Left ventricle myocardium inferior (tissue), 1 donor: ENCODE measurements at regions not wholly inside any gene's neighbourhood (a gene's known extent, or its start where the extent isn't known, plus 50 kb on each side); places are given as distances from the start of the nearest gene placed in this dataset.

Source experiments
- DNase-seq: peaks from one replicate; pipeline ENCODE4 v3.0.0-alpha.2; 2020
- H3K27ac ChIP-seq: fragments of 200-600 bp; replicated peaks from 2 replicates; pipeline ENCODE4 v1.8.0; 2021
- H3K27me3 ChIP-seq: fragments of 200-600 bp; 2 replicates; pipeline ENCODE4 v1.8.0; 2021; ENCODE audit warnings: low read depth
- H3K36me3 ChIP-seq: fragments of 200-600 bp; 2 replicates; pipeline ENCODE4 v1.8.0; 2021
- H3K4me1 ChIP-seq: fragments of 200-600 bp; 2 replicates; pipeline ENCODE4 v1.8.0; 2021
- H3K4me3 ChIP-seq: fragments of 200-600 bp; 2 replicates; pipeline ENCODE4 v1.8.0; 2021; ENCODE audit warnings: mild to moderate bottlenecking, moderate library complexity
- H3K9me3 ChIP-seq: fragments of 200-600 bp; replicated peaks from 2 replicates; pipeline ENCODE4 v1.8.0; 2021
- intact Hi-C: fragments of 100-400 bp; cut with micrococcal nuclease; formaldehyde crosslinking; loops from one replicate; pipeline ENCODE4 v1.11.0; 2022
- TF ChIP-seq, protein P1 (sequence below): fragments of 200-600 bp; IDR thresholded peaks from 2 replicates; pipeline ENCODE4 v1.8.0; 2021; ENCODE audit warnings: antibody characterized with exemption, mild to moderate bottlenecking, borderline replicate concordance
- donor health status: DM: no; HTN: yes; CAD: no; lungs with severe emphysema.

DNA sequence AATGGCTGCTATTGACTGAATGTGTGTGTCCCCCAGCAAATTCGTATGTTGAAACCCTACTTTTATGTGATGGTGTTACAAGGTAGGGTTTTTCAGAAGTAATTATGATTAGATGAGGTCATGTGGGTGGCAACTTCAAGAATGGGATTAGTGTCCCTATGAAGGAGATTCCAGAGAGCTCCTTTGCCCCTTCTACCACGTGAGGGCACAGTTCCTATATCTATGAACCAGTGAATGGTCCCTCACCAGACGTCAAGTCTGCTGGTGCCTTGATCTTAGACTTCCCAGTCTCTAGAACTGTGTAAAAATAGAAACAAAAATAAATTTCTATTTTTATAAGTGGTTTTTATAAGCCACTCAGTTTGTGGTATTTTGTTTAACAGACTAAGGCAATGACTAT, 1137.6 kb upstream of the IGFBP7 start:
- intact Hi-C loops: no loop called here
- TF ChIP-seq, protein P1, sequence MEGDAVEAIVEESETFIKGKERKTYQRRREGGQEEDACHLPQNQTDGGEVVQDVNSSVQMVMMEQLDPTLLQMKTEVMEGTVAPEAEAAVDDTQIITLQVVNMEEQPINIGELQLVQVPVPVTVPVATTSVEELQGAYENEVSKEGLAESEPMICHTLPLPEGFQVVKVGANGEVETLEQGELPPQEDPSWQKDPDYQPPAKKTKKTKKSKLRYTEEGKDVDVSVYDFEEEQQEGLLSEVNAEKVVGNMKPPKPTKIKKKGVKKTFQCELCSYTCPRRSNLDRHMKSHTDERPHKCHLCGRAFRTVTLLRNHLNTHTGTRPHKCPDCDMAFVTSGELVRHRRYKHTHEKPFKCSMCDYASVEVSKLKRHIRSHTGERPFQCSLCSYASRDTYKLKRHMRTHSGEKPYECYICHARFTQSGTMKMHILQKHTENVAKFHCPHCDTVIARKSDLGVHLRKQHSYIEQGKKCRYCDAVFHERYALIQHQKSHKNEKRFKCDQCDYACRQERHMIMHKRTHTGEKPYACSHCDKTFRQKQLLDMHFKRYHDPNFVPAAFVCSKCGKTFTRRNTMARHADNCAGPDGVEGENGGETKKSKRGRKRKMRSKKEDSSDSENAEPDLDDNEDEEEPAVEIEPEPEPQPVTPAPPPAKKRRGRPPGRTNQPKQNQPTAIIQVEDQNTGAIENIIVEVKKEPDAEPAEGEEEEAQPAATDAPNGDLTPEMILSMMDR: no peak
- Histone ChIP-seq H3K4me3 (no peak overlapping the region), H3K36me3 (no peaks in the 10 kb centered on the region), H3K27ac (no peak overlapping the region), H3K4me1 (no peaks in the 10 kb centered on the region), H3K27me3 (no peaks in the 10 kb centered on the region), H3K9me3 (no peaks in the 10 kb centered on the region)
- DNase-seq: no peak

DNA sequence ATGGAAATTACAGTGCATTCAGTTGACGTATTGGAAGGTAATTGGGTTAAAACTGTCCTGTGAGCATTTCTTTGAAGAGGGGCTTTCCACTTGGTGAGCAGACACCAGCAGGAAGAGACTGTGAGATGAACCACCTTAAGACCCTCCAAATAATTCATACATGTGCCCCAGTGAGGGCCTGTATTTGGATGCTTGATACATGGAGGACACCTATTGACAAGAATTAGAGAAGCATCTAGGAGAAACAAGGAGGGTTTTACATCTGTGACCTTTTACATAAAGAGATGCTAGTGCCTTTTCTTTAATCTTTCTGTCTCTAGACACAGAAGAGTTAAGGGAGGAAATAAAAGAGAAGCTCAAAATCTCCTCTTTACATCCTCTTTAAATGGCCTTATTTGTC, 1115.3 kb upstream of the IGFBP7 start:
- no peaks in the 10 kb centered on the region for H3K4me1 ChIP-seq
- intact Hi-C loops: no loop called here
- H3K27ac ChIP-seq: no peak overlapping the region
- DNase-seq: no peak
- no peaks in the 10 kb centered on the region for H3K27me3 ChIP-seq
- H3K4me3 ChIP-seq: no peak overlapping the region
- TF ChIP-seq, protein P1: no peak
- peaks cover 3% of the 10 kb centered on the region for H3K9me3 ChIP-seq
- H3K36me3 ChIP-seq: no peaks in the 10 kb centered on the region

DNA sequence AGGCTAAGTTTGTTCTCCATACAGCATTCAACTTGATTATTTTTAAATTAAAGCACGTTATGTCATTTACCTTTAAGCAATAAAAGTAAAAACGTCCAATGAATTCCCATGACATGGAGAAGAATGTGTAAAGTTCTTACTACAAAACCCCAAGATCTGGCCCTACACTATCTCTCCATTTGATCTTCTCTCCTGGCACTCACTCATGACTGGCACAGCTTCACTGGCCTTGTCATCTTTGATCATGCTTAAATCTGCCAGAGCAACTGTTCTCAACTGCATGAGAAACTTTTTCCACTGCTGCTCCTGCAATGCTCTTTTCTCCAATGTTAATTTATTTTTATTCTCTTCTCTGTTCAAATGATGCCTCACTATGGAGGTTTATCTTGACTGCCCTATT, 1109.0 kb upstream of the IGFBP7 start:
- Histone ChIP-seq H3K9me3 (peaks cover 8% of the 10 kb centered on the region), H3K4me1 (no peaks in the 10 kb centered on the region), H3K27me3 (no peaks in the 10 kb centered on the region), H3K36me3 (no peaks in the 10 kb centered on the region), H3K4me3 (no peak overlapping the region), H3K27ac (no peak overlapping the region)
- no peak for DNase-seq
- intact Hi-C loops: no loop called here
- TF ChIP-seq, protein P1: no peak

DNA sequence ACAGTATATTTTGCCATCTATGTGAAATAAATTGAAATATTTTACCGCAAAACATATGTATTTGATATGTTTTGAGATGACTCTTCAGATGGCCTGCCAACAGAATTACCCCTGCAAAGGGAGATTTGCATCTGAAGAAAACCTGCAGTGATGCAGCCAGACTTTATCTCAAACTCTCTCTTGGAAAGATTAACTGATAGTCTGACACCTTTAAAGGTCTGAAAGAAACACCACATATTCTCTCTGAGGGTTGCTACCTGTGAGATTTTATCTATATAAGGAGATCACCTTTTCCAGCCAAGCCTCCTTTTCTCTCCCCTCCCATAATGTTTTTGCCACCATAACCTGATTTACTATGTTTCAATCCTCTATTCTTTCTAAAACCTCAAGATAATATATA, 1106.3 kb upstream of the IGFBP7 start:
- H3K4me3 ChIP-seq: no peak overlapping the region

DNA sequence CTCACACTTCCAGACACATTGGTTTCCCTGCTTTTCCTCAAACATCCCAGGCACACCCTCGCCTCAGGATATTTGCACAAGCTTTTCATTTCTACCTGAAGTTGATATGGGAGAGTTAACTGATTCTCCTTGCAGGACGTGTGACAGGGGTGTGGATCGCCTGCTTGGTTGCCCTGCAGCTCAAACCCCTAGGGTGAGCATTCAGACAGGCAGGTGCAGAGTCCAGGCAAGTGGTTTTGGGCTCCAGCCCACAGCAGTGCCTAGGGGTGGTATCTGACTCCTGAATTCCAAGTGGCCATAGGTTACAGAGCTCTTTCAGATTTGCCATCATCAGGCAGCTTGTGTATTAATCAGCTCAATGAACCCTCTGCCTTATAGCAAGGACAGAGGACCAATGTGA, 1104.2 kb upstream of the IGFBP7 start:
- no peak overlapping the region for H3K4me3 ChIP-seq
- no peak for DNase-seq
- H3K36me3 ChIP-seq: no peaks in the 10 kb centered on the region
- TF ChIP-seq, protein P1: no peak
- H3K27ac ChIP-seq: no peak overlapping the region
- no peaks in the 10 kb centered on the region for H3K27me3 ChIP-seq
- intact Hi-C loops: no loop called here
- no peaks in the 10 kb centered on the region for H3K4me1 ChIP-seq
- no peaks in the 10 kb centered on the region for H3K9me3 ChIP-seq

More for the DNA sequence above, 1106.3 kb upstream of the IGFBP7 start:
- DNase-seq: no peak
- no peak overlapping the region for H3K27ac ChIP-seq
- peaks cover 8% of the 10 kb centered on the region for H3K9me3 ChIP-seq
- no peaks in the 10 kb centered on the region for H3K27me3 ChIP-seq
- intact Hi-C loops: no loop called here
- H3K4me1 ChIP-seq: no peaks in the 10 kb centered on the region
- TF ChIP-seq, protein P1: no peak
- H3K36me3 ChIP-seq: no peaks in the 10 kb centered on the region

DNA sequence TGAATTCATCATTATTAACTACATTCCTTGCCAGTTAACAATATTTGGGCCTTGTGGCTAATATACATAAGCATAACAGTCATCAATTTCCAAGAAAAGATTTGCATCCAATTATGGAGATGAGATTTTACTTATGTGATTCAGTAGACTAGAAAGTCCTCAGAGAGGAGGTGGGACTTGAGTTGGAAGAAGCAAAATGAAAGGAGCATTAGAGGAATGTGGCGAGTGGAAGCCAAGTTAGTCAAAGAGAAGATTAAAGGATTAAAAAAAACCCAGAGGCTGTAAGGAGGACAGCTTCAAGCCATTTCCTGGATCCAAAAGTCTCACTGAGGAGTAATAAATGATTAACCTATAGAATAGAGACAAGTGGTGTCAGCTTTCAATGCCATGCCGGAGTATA, 1099.4 kb upstream of the IGFBP7 start:
- Histone ChIP-seq H3K36me3 (no peaks in the 10 kb centered on the region), H3K27ac (no peak overlapping the region), H3K4me3 (no peak overlapping the region), H3K4me1 (no peaks in the 10 kb centered on the region), H3K27me3 (no peaks in the 10 kb centered on the region), H3K9me3 (no peaks in the 10 kb centered on the region)
- TF ChIP-seq, protein P1: no peak
- no peak for DNase-seq
- intact Hi-C loops: no loop called here
